Smooth muscle cell (in vitro differentiated cells): ENCODE measurements at regions not wholly inside any gene's neighbourhood (a gene's known extent, or its start where the extent isn't known, plus 50 kb on each side); places are given as distances from the start of the nearest gene placed in this dataset.

Experiments
- DNase-seq: peaks from one replicate; lab custom pipeline; 2025; ENCODE audit not compliant: unreplicated experiment; lab: John Stamatoyannopoulos, UW
- H2AFZ ChIP-seq: fragments of 200-600 bp; sonication (generic); 2 replicates; pipeline ENCODE4 v1.6.0; 2016; ENCODE audit warnings: antibody characterized with exemption, low read depth, mild to moderate bottlenecking
- H3F3A ChIP-seq: fragments of 200-600 bp; sonication (generic); 2 replicates; pipeline ENCODE4 v1.6.0; 2017; ENCODE audit warnings: antibody characterized with exemption, low read depth
- H3K27ac ChIP-seq: fragments of 200-600 bp; sonication (generic); 2 replicates; pipeline ENCODE4 v1.5.1; 2016; ENCODE audit warnings: low read depth, mild to moderate bottlenecking
- H3K27me3 ChIP-seq: fragments of 200-600 bp; sonication (generic); 2 replicates; pipeline ENCODE4 v1.6.1; 2016; ENCODE audit warnings: low read depth, mild to moderate bottlenecking
- H3K36me3 ChIP-seq: fragments of 200-600 bp; sonication (generic); 2 replicates; pipeline ENCODE4 v1.5.1; 2016; ENCODE audit warnings: low read depth
- H3K4me1 ChIP-seq: fragments of 200-600 bp; sonication (generic); 2 replicates; pipeline ENCODE4 v1.5.1; 2016; ENCODE audit warnings: low read depth
- H3K4me2 ChIP-seq: fragments of 200-600 bp; sonication (generic); 2 replicates; pipeline ENCODE4 v1.6.0; 2016; ENCODE audit warnings: mild to moderate bottlenecking
- H3K4me3 ChIP-seq: fragments of 200-600 bp; sonication (generic); 2 replicates; pipeline ENCODE4 v1.5.1; 2016; ENCODE audit warnings: mild to moderate bottlenecking
- H3K79me2 ChIP-seq: fragments of 200-600 bp; sonication (generic); 2 replicates; pipeline ENCODE4 v1.6.0; 2016; ENCODE audit warnings: low read depth, mild to moderate bottlenecking
- H3K9ac ChIP-seq: fragments of 200-600 bp; sonication (generic); 2 replicates; pipeline ENCODE4 v1.6.0; 2016; ENCODE audit warnings: low read depth
- H3K9me3 ChIP-seq: fragments of 200-600 bp; sonication (generic); replicated peaks from 2 replicates; pipeline ENCODE4 v1.5.1; 2016; ENCODE audit warnings: low read depth
- H4K20me1 ChIP-seq: fragments of 200-600 bp; sonication (generic); 2 replicates; pipeline ENCODE4 v1.6.0; 2016; ENCODE audit warnings: low read depth
- CTCF ChIP-seq: fragments of 200-600 bp; sonication (generic); IDR thresholded peaks from 2 replicates; pipeline ENCODE4 v1.5.1; 2017; ENCODE audit warnings: borderline replicate concordance, mild to moderate bottlenecking, antibody characterized with exemption; ENCODE audit not compliant: insufficient read depth, poor library complexity, severe bottlenecking
- WGBS: methylation state at CpG from one replicate; pipeline ENCODE4 v1.1.7; 2016; ENCODE audit warnings: low lambda C conversion rate; 5-methylcytosine and 5-hydroxymethylcytosine counted together

DNA sequence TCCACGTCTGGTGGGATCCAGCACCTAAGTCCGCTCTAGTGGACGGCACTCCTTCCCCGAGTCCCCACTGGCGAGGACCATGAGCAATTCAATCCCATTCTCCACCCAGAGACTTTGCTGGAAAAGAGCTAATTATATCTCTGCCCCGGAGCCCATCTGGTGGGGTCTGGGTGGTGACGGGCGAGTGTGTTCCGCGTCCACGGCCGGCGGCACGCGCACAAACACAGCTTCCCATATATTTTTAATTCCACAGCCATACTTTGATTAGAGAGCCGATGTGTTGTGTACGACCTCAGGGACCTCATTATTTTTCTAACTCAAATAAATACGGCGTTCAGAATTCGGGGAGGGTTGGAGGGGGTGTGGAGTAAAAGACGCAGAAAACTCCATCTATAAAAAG lies 64.1 kb upstream of the ADGRE5 start:
- Histone ChIP-seq H2AFZ (no peak overlapping the region), H3K4me1 (no peaks in the 10 kb centered on the region), H3K4me2 (no peak overlapping the region), H3K4me3 (no peak overlapping the region), H3K36me3 (no peaks in the 10 kb centered on the region), H3K9ac (no peak overlapping the region), H3K27me3 (no peaks in the 10 kb centered on the region), H3K79me2 (no peaks in the 10 kb centered on the region), H3F3A (no peaks in the 10 kb centered on the region), H3K27ac (no peak overlapping the region), H4K20me1 (no peaks in the 10 kb centered on the region), H3K9me3 (no peaks in the 10 kb centered on the region)
- no peak for DNase-seq
- 91% methylated on average over 21 of the region's 21 CpGs for WGBS
- no peak for TF ChIP-seq CTCF

DNA sequence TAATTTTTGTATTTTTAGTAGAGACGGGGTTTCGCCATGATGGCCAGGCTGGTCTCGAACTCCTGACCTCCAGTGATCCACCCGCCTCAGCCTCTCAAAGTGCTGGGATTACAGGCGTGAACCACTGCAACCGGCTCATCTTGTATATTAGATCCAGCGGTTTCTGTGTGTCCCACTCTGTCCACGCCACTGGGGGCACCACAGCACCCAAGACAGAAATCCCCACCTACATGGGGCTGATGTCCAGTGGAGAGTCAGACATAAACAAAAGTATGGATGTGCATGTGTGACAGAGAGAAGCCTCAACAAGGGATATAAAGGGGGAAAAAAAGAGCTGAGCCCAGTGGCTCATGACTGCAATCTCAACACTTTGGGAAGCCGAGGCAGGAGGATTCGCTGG lies 65.8 kb upstream of the ADGRE5 start:
- H3K27ac ChIP-seq: no peak overlapping the region
- 92% methylated on average over 10 of the region's 10 CpGs for WGBS
- no peaks in the 10 kb centered on the region for H3F3A ChIP-seq
- no peaks in the 10 kb centered on the region for H3K79me2 ChIP-seq
- no peak overlapping the region for H3K4me2 ChIP-seq
- H3K9ac ChIP-seq: no peak overlapping the region
- no peaks in the 10 kb centered on the region for H3K27me3 ChIP-seq
- DNase-seq: no peak
- TF ChIP-seq CTCF: no peak
- no peak overlapping the region for H3K4me3 ChIP-seq
- H2AFZ ChIP-seq: no peak overlapping the region
- H3K36me3 ChIP-seq: no peaks in the 10 kb centered on the region
- no peaks in the 10 kb centered on the region for H3K9me3 ChIP-seq
- no peaks in the 10 kb centered on the region for H3K4me1 ChIP-seq
- H4K20me1 ChIP-seq: no peaks in the 10 kb centered on the region

DNA sequence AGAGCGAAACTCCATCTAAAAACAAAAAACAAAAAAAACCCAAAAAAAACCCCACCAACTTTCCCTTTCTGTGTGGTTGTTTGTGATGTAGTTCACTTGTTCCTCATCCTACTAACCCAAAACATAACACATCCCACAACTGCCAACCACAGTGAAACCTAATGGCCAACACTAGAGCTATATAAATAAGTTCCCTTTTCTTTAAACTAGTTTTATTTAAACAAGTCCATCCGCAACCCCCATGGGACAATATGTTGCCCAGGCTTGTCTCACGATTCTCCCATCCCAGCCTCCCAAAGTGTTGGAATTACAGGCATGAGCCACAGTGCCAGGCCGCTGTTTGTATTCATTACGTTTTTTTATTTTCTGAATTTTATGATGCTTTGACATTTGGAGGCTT lies 71.2 kb upstream of the ADGRE5 start:
- no peaks in the 10 kb centered on the region for H3K27me3 ChIP-seq
- no peaks in the 10 kb centered on the region for H4K20me1 ChIP-seq
- no peak overlapping the region for H3K27ac ChIP-seq
- no peak overlapping the region for H3K4me3 ChIP-seq
- H3F3A ChIP-seq: no peaks in the 10 kb centered on the region
- H3K9me3 ChIP-seq: no peaks in the 10 kb centered on the region
- no peaks in the 10 kb centered on the region for H3K4me1 ChIP-seq
- DNase-seq: no peak
- no peaks in the 10 kb centered on the region for H3K36me3 ChIP-seq
- 78% methylated on average over 5 of the region's 5 CpGs for WGBS
- no peak overlapping the region for H3K4me2 ChIP-seq
- no peak for TF ChIP-seq CTCF
- H2AFZ ChIP-seq: no peak overlapping the region
- no peaks in the 10 kb centered on the region for H3K79me2 ChIP-seq
- H3K9ac ChIP-seq: no peak overlapping the region

- H2AFZ ChIP-seq: no peak overlapping the region
- H3K36me3 ChIP-seq: no peaks in the 10 kb centered on the region
- H3K79me2 ChIP-seq: no peaks in the 10 kb centered on the region
- H3K9ac ChIP-seq: no peak overlapping the region
- no peaks in the 10 kb centered on the region for H3K4me1 ChIP-seq
- TF ChIP-seq CTCF: no peak
- no peak overlapping the region for H3K27ac ChIP-seq
- H3K4me2 ChIP-seq: no peak overlapping the region
- H3K4me3 ChIP-seq: no peak overlapping the region
- no peaks in the 10 kb centered on the region for H3K9me3 ChIP-seq
- no peaks in the 10 kb centered on the region for H4K20me1 ChIP-seq
- H3K27me3 ChIP-seq: no peaks in the 10 kb centered on the region
- 78% methylated on average over 6 of the region's 6 CpGs for WGBS
- DNase-seq: no peak
- H3F3A ChIP-seq: no peaks in the 10 kb centered on the region
Measured at GRCh38 chr19:14305706-14306105, 75.5 kb upstream of the ADGRE5 start.
